T-cell (primary cell): ENCODE measurements at regions not wholly inside any gene's neighbourhood (a gene's known extent, or its start where the extent isn't known, plus 50 kb on each side); places are given as distances from the start of the nearest gene placed in this dataset.

Experiments used
- ATAC-seq, 4 experiments: fragments of 200-7000 bp in 3 of 4; fragments of 150-1000 bp in 1 of 4; cut with Tn5 transposase; replicated peaks in 1 of 4; 1 replicate in 3 of 4; 2 replicates in 1 of 4; pipeline ENCODE4 v1.10.0; 2021; ENCODE audit warnings: moderate library complexity in 3 of 4, mild to moderate bottlenecking in 2 of 4, moderate number of reproducible peaks in 1 of 4
- CTCF ChIA-PET, 2 donors: fragments of 300-600 bp; sonication (Branson Sonifier 250); formaldehyde crosslinking; loops; one replicate each; lab custom pipeline; 2022; ENCODE audit warnings: antibody characterized with exemption in 2 of 2; lab: Charles Lee
- POLR2A ChIA-PET, 2 donors: fragments of 300-600 bp; sonication (Branson Sonifier 250); formaldehyde crosslinking; loops; one replicate each; lab custom pipeline; 2022; ENCODE audit warnings: antibody characterized with exemption in 2 of 2; lab: Charles Lee
- DNase-seq, 35 experiments: peaks; one replicate each; pipeline versions ENCODE4 v3.0.0 to v3.0.0-alpha.2; 2013 to 2023
- H3K27ac ChIP-seq: one replicate; pipeline ENCODE4 v1.5.1; 2013; ENCODE audit warnings: low read length
- H3K27me3 ChIP-seq, 2 experiments: replicated peaks in 1 of 2; 1 replicate in 1 of 2; 2 replicates in 1 of 2; pipeline versions ENCODE4 v1.6.1 to v1.7.0; 2013; ENCODE audit warnings: low read length in 1 of 2, mixed read lengths in 1 of 2; ENCODE audit not compliant: control insufficient read depth in 2 of 2, insufficient read depth in 2 of 2; ENCODE audit errors: extremely low read depth in 1 of 2
- H3K36me3 ChIP-seq, 2 donors: 1 replicate in 1 of 2; 2 replicates in 1 of 2; pipeline versions ENCODE4 v1.6.1 to v1.7.0; 2013; ENCODE audit warnings: low read length in 1 of 2; ENCODE audit not compliant: control insufficient read depth in 2 of 2, insufficient read depth in 1 of 2; ENCODE audit errors: extremely low read depth in 1 of 2
- H3K4me1 ChIP-seq, 2 experiments: 1 replicate in 1 of 2; 2 replicates in 1 of 2; pipeline versions ENCODE4 v1.6.1 to v1.7.0; 2013; ENCODE audit warnings: low read length in 2 of 2, mixed read lengths in 1 of 2; ENCODE audit not compliant: insufficient read depth in 2 of 2, control insufficient read depth in 1 of 2; ENCODE audit errors: extremely low read depth in 1 of 2
- H3K4me3 ChIP-seq, 2 donors: 1 replicate in 1 of 2; 2 replicates in 1 of 2; pipeline versions ENCODE4 v1.5.1 to v1.7.0; 2013; ENCODE audit warnings: mild to moderate bottlenecking in 2 of 2, low read length in 1 of 2, moderate library complexity in 1 of 2; ENCODE audit not compliant: control insufficient read depth in 1 of 2; ENCODE audit errors: extremely low read depth in 1 of 2
- H3K9me3 ChIP-seq: 2 replicates; pipeline ENCODE4 v1.7.0; 2013
- H3K27ac Mint-ChIP-seq, 2 donors: one replicate each; pipeline ENCODE4 v1.8.0; 2020 to 2021; ENCODE audit warnings: mild to moderate bottlenecking in 2 of 2, mixed read lengths in 2 of 2
- H3K27me3 Mint-ChIP-seq, 2 donors: one replicate each; pipeline ENCODE4 v1.8.0; 2021 to 2022; ENCODE audit warnings: mixed read lengths in 2 of 2
- H3K36me3 Mint-ChIP-seq: one replicate; pipeline ENCODE4 v1.8.0; 2021; ENCODE audit warnings: mixed read lengths
- H3K4me1 Mint-ChIP-seq, 3 donors: one replicate each; pipeline ENCODE4 v1.8.0; 2020 to 2022; ENCODE audit warnings: mixed read lengths in 3 of 3, mild to moderate bottlenecking in 1 of 3
- H3K4me3 Mint-ChIP-seq, 3 donors: one replicate each; pipeline ENCODE4 v1.8.0; 2020 to 2022; ENCODE audit warnings: mild to moderate bottlenecking in 3 of 3, mixed read lengths in 3 of 3, moderate library complexity in 3 of 3
- H3K9me3 Mint-ChIP-seq, 3 donors: one replicate each; pipeline ENCODE4 v1.8.0; 2020 to 2022; ENCODE audit warnings: mixed read lengths in 3 of 3
- WGBS: methylation state at CpG from one replicate; pipeline ENCODE4 v1.1.5; 2013; ENCODE audit warnings: missing lambda C conversion rate; ENCODE audit not compliant: insufficient coverage; 5-methylcytosine and 5-hydroxymethylcytosine counted together

- Mint-ChIP-seq H3K36me3 (no peaks in the 10 kb centered on the region), H3K27ac (no peak overlapping the region), H3K4me1 (no peaks in the 10 kb centered on the region), H3K27me3 (peaks cover 15 to 20% of the 10 kb centered on the region in 2 donors), H3K4me3 (no peak overlapping the region), H3K9me3 (peaks cover 0 to 5% (median 4%) of the 10 kb centered on the region in 3 donors)
- DNase-seq = no peak
- WGBS = 22% methylated on average over 4 of the region's 4 CpGs
- no peak for ATAC-seq
- no peaks in the 10 kb centered on the region for H3K4me1 ChIP-seq
- H3K9me3 ChIP-seq = no peaks in the 10 kb centered on the region
- POLR2A ChIA-PET = no interaction called here
- H3K36me3 ChIP-seq = no peaks in the 10 kb centered on the region
- CTCF ChIA-PET = no interaction called here
- H3K27ac ChIP-seq = no peak overlapping the region
- no peak overlapping the region for H3K4me3 ChIP-seq
- H3K27me3 ChIP-seq = peaks cover 0 to 31% of the 10 kb centered on the region in 2 experiments
Observed at GRCh38 chr1:30258876-30259275, 464.5 kb downstream of the MATN1 start.

- DNase-seq = no peak
- no peak overlapping the region for H3K27ac ChIP-seq
- peaks cover 0 to 31% of the 10 kb centered on the region in 2 experiments for H3K27me3 ChIP-seq
- no peaks in the 10 kb centered on the region for H3K9me3 ChIP-seq
- 82% methylated on average over 4 of the region's 6 CpGs for WGBS
- POLR2A ChIA-PET = no interaction called here
- no peak for ATAC-seq
- Mint-ChIP-seq H3K27me3 (peaks cover 19 to 23% of the 10 kb centered on the region in 2 donors), H3K4me1 (no peaks in the 10 kb centered on the region), H3K4me3 (no peak overlapping the region), H3K9me3 (peaks cover 0 to 5% (median 4%) of the 10 kb centered on the region in 3 donors), H3K27ac (no peak overlapping the region), H3K36me3 (no peaks in the 10 kb centered on the region)
- H3K4me1 ChIP-seq = no peaks in the 10 kb centered on the region
- H3K36me3 ChIP-seq = no peaks in the 10 kb centered on the region
- no peak overlapping the region for H3K4me3 ChIP-seq
- CTCF ChIA-PET = no interaction called here
Observed at GRCh38 chr1:30258471-30258870, 464.9 kb downstream of the MATN1 start.

GRCh38 chr1:30257742-30258380 lies 465.5 kb downstream of the MATN1 start:
- Mint-ChIP-seq H3K36me3 (no peaks in the 10 kb centered on the region), H3K27me3 (peaks cover 22 to 27% of the 10 kb centered on the region in 2 donors), H3K4me3 (no peak overlapping the region), H3K9me3 (peaks cover 0 to 5% (median 4%) of the 10 kb centered on the region in 3 donors), H3K27ac (no peak overlapping the region), H3K4me1 (no peaks in the 10 kb centered on the region)
- ATAC-seq (no peak), DNase-seq (no peak)
- Histone ChIP-seq H3K27ac (no peak overlapping the region), H3K27me3 (peaks cover 0 to 33% of the 10 kb centered on the region in 2 experiments), H3K4me1 (no peaks in the 10 kb centered on the region), H3K36me3 (no peaks in the 10 kb centered on the region), H3K4me3 (no peak overlapping the region), H3K9me3 (no peaks in the 10 kb centered on the region)
- 67% methylated on average over 8 of the region's 14 CpGs for WGBS
- ChIA-PET POLR2A (no interaction called here), CTCF (no interaction called here)

- H3K27ac ChIP-seq = no peak overlapping the region
- H3K4me1 ChIP-seq = no peaks in the 10 kb centered on the region
- Mint-ChIP-seq H3K36me3 (no peaks in the 10 kb centered on the region), H3K27me3 (peaks cover 22 to 29% of the 10 kb centered on the region in 2 donors), H3K9me3 (peaks cover 0 to 5% (median 4%) of the 10 kb centered on the region in 3 donors), H3K4me3 (no peak overlapping the region), H3K4me1 (no peaks in the 10 kb centered on the region), H3K27ac (no peak overlapping the region)
- POLR2A ChIA-PET = no interaction called here
- H3K9me3 ChIP-seq = no peaks in the 10 kb centered on the region
- peaks cover 0 to 36% of the 10 kb centered on the region in 2 experiments for H3K27me3 ChIP-seq
- H3K36me3 ChIP-seq = no peaks in the 10 kb centered on the region
- DNase-seq (no peak), ATAC-seq (no peak)
- CTCF ChIA-PET = no interaction called here
- no peak overlapping the region for H3K4me3 ChIP-seq
- 100% methylated on average over 1 of the region's 1 CpG for WGBS
Observed at GRCh38 chr1:30257322-30257721, 466.1 kb downstream of the MATN1 start.

- DNase-seq (no peak), ATAC-seq (no peak)
- peaks cover 0 to 5% (median 4%) of the 10 kb centered on the region in 3 donors for H3K9me3 Mint-ChIP-seq
- peaks cover 22 to 31% of the 10 kb centered on the region in 2 donors for H3K27me3 Mint-ChIP-seq
- H3K36me3 Mint-ChIP-seq = no peaks in the 10 kb centered on the region
- 64% methylated on average over 6 of the region's 6 CpGs for WGBS
- Histone ChIP-seq H3K9me3 (no peaks in the 10 kb centered on the region), H3K36me3 (no peaks in the 10 kb centered on the region), H3K27ac (no peak overlapping the region), H3K27me3 (peaks cover 0 to 40% of the 10 kb centered on the region in 2 experiments), H3K4me1 (no peaks in the 10 kb centered on the region), H3K4me3 (no peak overlapping the region)
- H3K4me3 Mint-ChIP-seq = no peak overlapping the region
- POLR2A ChIA-PET = no interaction called here
- no peaks in the 10 kb centered on the region for H3K4me1 Mint-ChIP-seq
- CTCF ChIA-PET = interaction anchor here in 1 of 2 donors (0.6 kb wide), 1 partner anchor 80 kb away, joined by 3 read pairs; no protein-coding TSS in a partner anchor
- H3K27ac Mint-ChIP-seq = no peak overlapping the region
Observed at GRCh38 chr1:30256911-30257310, 466.5 kb downstream of the MATN1 start.

GRCh38 chr1:30255111-30255724 lies 468.2 kb downstream of the MATN1 start:
- H3K27me3 ChIP-seq = peaks cover 0 to 39% of the 10 kb centered on the region in 2 experiments
- ChIA-PET POLR2A (no interaction called here), CTCF (no interaction called here)
- Mint-ChIP-seq H3K4me1 (no peaks in the 10 kb centered on the region), H3K9me3 (no peaks in the 10 kb centered on the region), H3K27ac (no peak overlapping the region), H3K36me3 (no peaks in the 10 kb centered on the region), H3K27me3 (peaks cover 19 to 32% of the 10 kb centered on the region in 2 donors), H3K4me3 (no peak overlapping the region)
- DNase-seq = no peak
- no peak overlapping the region for H3K27ac ChIP-seq
- no peaks in the 10 kb centered on the region for H3K36me3 ChIP-seq
- H3K9me3 ChIP-seq = no peaks in the 10 kb centered on the region
- 60% methylated on average over 1 of the region's 5 CpGs for WGBS
- no peak for ATAC-seq
- H3K4me1 ChIP-seq = no peaks in the 10 kb centered on the region
- H3K4me3 ChIP-seq = no peak overlapping the region
